ENCODE measurements at regions not wholly inside any gene's neighbourhood (a gene's known extent, or its start where the extent isn't known, plus 50 kb on each side); places are given as distances from the start of the nearest gene placed in this dataset.

- no peaks in the 10 kb centered on the region for H3K27me3 ChIP-seq
- no peak for DNase-seq
- no peak for TF ChIP-seq CTCF (IDR thresholded peaks at IDR 0.05)
- no peaks in the 10 kb centered on the region for H3K9me3 ChIP-seq
- H3K36me3 ChIP-seq = no peaks in the 10 kb centered on the region
- no peak for ATAC-seq
- H3K27ac ChIP-seq = no peak overlapping the region
- H3K4me3 ChIP-seq = no peak overlapping the region
- intact Hi-C loops (cut with DNase I) = no loop called here
- no peaks in the 10 kb centered on the region for H3K4me1 ChIP-seq
Measured at GRCh38 chr16:80305410-80305809, 235.4 kb upstream of the DYNLRB2 start.

- no peak for ATAC-seq
- Histone ChIP-seq H3K4me3 (no peak overlapping the region), H3K36me3 (no peaks in the 10 kb centered on the region), H3K9me3 (no peaks in the 10 kb centered on the region), H3K27ac (no peak overlapping the region), H3K4me1 (no peaks in the 10 kb centered on the region), H3K27me3 (no peaks in the 10 kb centered on the region)
- DNase-seq = peak in 1 of 4 donors; percentile 21
- no peak for TF ChIP-seq CTCF (IDR thresholded peaks at IDR 0.05)
- intact Hi-C loops (cut with DNase I) = no loop called here
Measured at GRCh38 chr16:80303691-80304090, 237.1 kb upstream of the DYNLRB2 start.

GRCh38 chr16:80300876-80301275 is 239.9 kb upstream of the DYNLRB2 start:
- no peak for TF ChIP-seq CTCF (IDR thresholded peaks at IDR 0.05)
- DNase-seq (no peak), ATAC-seq (peak; percentile 33)
- Histone ChIP-seq H3K36me3 (no peaks in the 10 kb centered on the region), H3K27me3 (no peaks in the 10 kb centered on the region), H3K9me3 (no peaks in the 10 kb centered on the region), H3K4me1 (no peaks in the 10 kb centered on the region), H3K4me3 (no peak overlapping the region), H3K27ac (no peak overlapping the region)
- intact Hi-C loops (cut with DNase I) = no loop called here

GRCh38 chr16:80300456-80300855 is 240.3 kb upstream of the DYNLRB2 start:
- no peak overlapping the region for H3K4me3 ChIP-seq
- intact Hi-C loops (cut with DNase I) = no loop called here
- DNase-seq (no peak), ATAC-seq (no peak)
- no peak overlapping the region for H3K27ac ChIP-seq
- H3K9me3 ChIP-seq = no peaks in the 10 kb centered on the region
- no peaks in the 10 kb centered on the region for H3K27me3 ChIP-seq
- no peaks in the 10 kb centered on the region for H3K36me3 ChIP-seq
- TF ChIP-seq CTCF (IDR thresholded peaks at IDR 0.05) = no peak
- no peaks in the 10 kb centered on the region for H3K4me1 ChIP-seq

GRCh38 chr16:80299416-80299815 is 241.4 kb upstream of the DYNLRB2 start:
- no peak for TF ChIP-seq CTCF (IDR thresholded peaks at IDR 0.05)
- Histone ChIP-seq H3K4me1 (no peaks in the 10 kb centered on the region), H3K36me3 (no peaks in the 10 kb centered on the region), H3K4me3 (no peak overlapping the region), H3K27ac (no peak overlapping the region), H3K9me3 (no peaks in the 10 kb centered on the region), H3K27me3 (no peaks in the 10 kb centered on the region)
- DNase-seq (peak in 1 of 4 donors; percentile 28), ATAC-seq (no peak)
- intact Hi-C loops (cut with DNase I) = no loop called here

Data from left lung (tissue), 4 donors.